ACHN (cell line): ENCODE measurements at regions not wholly inside any gene's neighbourhood (a gene's known extent, or its start where the extent isn't known, plus 50 kb on each side); places are given as distances from the start of the nearest gene placed in this dataset.

Experiments
- DNase-seq: peaks from one replicate; pipeline ENCODE4 v3.0.0-alpha.2; 2015
- in situ Hi-C: cut with HindIII; loops from 2 replicates; pipeline ENCODE4 v1.10.0; 2017; ENCODE audit warnings: low sequenced_read_pairs, low pct_ligation_motif_present, low pct_unique_long_range_greater_than_20kb

DNA sequence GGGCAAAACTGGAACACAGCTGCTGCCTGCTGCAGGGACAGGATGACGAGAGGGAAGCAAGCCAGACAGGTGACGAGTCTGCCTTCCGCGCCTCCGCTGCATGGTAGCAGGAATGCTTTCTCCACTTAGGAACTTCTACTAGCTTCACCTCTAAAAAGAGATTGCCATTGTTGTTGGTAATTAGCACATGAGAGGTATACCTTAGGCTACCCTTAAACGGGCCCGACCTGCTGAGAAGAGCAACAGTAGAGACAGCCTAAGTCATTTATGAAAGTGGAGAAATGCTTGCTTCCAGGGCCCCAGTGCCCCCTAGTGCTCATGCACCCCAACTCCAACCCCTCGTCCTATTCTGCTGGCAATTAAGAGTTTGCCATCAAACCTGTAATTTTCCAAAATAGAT lies 96.9 kb upstream of the AKT3 start:
- in situ Hi-C loops, result no loop called here
- peak; percentile 64 for DNase-seq

DNA sequence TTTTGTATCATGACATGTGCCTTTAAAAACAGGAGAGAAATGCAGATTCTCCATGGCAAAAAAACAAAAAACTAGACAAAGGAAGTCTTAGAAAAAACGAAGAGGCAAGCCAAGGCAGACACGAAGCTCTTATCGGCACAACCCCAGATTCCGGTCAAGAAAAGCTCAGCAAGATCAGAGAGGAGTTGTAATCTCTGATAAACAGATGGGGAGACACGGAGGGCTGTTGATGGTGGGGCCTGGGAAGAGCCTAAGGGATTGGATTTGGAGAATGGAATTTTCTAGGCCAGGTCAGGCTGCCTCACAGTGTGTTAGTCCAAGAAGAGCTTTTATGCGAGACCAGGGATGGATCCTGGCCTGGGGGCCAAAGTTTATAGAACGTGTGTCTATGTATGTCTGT lies 96.2 kb upstream of the AKT3 start:
- in situ Hi-C loops, result no loop called here
- no peak for DNase-seq

DNA sequence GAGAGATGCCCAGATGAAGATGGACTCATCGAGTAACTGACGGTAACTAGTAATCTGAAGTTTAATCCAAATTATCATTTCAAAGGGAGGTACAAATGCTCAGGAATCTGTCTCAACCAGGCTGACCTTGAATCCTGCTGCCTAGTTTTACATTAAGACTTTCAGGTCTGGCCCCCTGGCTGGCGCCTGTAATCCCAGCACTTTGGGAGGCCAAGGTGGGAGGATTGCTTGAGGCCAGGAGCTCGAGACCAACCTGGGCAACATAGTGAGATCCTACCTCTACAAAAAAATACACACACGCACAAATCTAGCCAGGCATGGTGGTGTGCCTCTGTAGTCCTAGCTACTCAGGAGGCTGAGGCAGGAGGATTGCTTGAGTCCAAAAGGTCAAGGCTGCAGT lies 95.7 kb upstream of the AKT3 start:
- no peak for DNase-seq
- in situ Hi-C loops, result no loop called here

DNA sequence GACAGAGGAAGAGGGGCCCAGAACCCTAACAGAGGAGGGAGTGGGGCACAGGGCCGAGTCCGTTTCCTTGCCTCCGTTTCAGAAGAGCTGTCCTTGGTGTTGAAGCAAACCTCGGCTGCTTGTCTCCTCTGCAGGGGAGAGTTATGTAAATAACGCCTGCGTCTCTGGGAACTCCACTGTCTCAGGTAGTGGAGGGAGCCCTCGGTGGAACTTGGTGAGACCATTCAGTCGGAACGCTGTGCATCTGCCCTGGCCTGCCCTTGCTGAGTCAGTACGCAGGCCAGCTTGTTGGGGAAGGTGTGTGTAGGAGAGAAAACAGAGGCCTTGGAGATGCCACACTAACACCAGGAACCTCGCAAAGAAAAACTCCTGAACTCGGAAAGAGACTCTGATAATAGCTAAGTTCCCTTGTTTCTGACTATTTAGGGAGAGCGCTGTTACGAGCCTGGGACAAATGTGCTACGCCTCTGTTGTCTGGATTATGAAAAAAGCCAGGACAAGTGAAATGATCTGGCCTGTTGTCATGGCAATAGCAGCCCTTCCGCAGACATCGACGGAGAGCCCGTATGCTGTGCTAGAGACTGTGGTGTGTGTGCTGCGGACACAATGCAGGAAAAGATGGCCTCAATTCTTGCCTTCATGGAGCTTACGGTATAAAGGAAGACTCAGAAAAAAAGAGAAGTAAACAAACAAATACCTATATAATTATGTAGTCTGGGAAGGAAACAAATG lies 94.6 kb upstream of the AKT3 start:
- peak; percentile 96 for DNase-seq
- in situ Hi-C loops, result no loop called here

DNA sequence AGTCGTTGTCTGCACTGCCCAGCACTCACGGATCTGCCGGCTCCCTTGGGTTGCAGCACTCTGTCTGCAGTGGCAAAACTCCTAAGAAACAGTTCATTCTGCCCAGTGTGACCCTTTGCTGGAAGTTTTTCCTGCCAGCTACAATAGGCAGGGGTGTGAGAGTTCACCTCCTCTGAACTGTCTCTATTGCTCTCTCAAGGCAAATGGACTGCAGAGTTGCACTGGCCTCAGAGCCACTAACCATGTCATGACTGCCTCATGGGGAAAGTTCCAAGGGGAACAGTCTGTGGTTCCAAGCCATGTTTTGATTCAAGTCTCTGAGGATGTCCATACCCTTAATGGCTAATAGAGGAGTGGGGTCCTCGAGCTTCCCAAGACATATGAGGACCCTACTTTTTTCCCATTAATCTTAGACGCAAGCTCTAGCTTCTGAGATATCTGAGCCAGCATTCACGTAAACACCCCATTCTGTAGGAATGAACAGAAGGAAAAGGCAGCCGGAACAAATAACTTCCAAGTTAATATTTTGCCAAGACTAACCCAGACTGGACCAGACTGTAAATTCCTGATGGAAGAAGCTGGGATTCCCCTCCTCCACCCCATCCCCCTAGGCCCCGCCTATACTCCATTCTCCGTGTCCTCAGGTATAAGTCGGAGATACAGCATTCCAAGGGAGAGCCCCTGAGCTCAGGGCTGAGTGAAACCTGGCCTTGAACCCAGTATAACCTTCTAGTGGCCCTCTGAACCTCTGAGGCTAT lies 93.8 kb upstream of the AKT3 start:
- in situ Hi-C loops, result no loop called here
- DNase-seq, result peak; percentile 94

DNA sequence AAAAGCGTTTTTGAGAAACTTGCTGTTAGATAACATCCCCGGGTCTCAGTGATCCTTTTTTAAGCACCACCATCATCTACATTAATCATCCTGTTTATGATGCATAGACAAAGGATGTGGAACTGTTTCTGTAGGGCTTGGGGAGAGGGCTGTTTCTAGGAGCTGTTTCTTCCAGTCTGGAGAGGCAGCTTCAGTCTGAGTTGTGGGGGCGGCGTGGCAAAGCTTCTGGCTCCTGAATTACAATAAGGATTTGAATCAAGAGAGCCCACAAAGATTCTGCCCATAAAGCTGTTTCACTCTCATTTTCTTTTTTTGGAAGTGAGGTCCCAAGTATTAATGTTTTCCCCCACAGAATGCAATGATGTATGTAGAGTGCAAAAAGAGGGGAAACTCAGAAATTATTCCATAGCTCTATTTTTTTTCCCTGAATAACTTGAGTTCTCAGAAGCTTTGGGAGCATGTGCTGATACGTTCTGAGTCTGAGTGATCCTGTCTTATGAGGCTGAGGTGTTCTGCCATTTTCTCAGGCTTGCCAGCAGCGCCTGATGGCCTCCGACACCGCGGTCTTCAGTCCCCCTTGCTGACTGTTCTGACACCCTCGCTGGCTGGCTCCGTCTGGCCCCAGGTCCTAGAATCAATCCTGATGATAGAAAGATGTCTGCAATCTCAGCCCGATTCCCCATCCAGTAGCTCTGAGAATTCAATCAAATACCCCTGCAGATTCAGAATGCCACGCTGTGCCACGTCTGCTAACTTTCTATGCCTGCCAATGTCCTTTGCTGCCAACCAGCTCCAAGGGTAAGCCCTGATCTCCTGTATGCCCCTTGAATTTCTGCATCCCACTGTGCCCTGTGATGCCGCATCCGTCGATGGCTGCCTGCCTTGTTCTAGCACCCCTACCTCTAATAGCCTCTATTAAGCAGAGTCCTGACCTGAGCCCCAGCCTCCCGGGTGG lies 92.4 kb upstream of the AKT3 start:
- in situ Hi-C loops, result no loop called here
- DNase-seq, result no peak

DNA sequence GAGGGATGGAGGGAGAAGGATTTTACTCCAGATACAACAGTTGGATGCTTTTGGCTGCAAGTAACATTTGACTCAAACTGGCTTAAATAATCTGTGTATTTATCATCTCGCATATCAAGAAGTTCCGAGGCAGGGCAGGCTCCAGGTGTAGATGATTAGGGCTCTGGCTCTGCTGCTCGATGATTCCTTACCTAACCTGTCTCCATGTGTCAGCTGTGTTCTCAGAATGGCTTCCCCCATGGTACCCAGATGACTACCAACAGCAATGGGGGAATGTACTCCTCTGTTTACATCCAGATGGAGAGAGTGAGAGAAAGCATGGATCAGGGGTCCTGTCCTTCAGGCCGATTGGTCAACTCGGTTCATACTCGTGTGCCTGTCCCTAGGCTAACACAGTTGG lies 90.4 kb upstream of the AKT3 start:
- in situ Hi-C loops, result no loop called here
- DNase-seq, result no peak

DNA sequence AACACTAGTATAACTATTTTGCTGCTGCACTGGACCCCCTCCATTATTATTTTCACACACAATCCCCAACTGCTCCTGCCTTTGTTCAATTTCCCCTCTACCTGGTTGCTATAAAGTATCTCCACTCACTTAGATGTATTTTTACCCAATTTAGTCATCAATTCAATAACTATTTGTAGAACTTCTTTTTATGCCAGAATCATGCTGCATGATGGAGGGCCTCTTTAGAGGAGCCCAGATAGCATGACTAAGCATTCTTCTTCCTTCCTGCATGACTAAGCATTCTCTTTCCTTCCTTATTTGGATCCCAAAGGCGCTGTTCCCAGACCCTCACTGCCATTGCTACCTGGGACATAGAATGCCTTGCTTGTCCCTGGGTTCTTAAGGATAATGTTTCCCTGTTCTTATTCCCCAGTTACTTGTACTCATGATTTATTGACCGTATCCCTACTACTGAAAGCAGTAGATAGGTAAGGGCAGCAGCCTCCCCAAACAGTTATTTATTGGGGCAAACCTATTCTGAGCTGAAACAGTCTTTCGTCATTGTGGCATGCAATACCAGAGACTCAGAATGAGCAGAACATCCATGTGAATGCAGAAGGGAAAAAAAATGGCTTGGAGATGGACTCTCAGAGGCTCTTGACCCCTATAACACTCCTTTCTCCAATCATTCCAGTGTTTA lies 89.3 kb upstream of the AKT3 start:
- DNase-seq, result peak; percentile 46
- in situ Hi-C loops, result no loop called here

DNA sequence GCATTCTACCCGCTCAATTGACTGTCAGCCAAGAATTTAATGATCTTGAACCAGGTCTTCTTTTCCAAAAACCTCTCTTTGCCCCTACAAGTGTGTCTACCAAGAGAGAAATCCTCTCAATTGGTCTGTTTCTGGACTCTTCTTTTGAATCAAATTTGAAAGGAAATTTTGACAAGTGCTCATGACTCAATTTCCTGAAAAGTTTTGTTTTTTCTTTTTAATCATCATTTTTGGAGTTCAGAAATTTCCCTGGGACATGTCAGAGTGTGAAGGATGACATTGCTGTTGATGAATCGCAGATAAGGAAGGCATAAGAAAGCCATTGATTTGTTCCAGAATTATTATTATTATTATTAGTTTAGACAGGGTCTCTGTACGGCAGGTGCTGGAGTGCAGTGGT lies 88.2 kb upstream of the AKT3 start:
- no peak for DNase-seq
- in situ Hi-C loops, result no loop called here

DNA sequence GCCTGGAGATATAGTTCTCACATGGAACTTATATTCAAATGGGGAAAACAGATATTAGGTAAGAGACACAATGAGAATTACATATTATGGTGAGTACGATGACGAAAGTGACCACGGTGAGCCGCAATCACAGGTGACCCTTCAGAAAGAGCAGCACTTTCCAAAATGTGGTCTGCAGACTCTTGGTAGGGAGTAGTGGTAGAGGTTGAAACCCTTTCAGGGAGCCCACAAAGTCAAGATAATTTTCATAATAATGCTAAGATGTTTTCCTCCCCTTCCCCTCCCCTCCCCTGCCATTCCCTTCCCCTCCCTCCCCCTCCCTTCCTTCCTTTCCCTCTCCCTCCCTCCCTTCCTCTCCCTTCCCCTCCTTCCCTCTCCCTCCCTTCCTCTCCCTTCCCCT lies 83.5 kb upstream of the AKT3 start:
- no peak for DNase-seq
- in situ Hi-C loops, result no loop called here

DNA sequence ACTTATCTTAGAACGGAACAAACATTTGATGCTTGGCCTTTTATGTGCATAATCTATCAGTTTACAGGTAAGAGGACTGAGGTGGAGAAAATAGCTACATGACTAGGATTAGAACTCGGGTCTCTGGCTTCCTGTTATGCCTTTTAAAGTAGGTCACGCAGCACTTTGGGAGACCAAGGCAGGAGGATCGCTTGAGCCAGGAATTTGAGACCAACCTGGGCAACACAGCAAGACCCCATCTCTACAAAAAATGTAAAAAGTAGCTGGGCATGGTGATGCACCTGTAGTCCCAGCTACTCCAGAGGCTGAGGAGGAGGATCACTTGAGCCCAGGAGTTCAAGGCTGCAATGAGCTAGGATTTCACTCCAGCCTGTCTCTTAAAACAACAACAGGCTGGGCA lies 81.9 kb upstream of the AKT3 start:
- no peak for DNase-seq
- in situ Hi-C loops, result no loop called here

DNA sequence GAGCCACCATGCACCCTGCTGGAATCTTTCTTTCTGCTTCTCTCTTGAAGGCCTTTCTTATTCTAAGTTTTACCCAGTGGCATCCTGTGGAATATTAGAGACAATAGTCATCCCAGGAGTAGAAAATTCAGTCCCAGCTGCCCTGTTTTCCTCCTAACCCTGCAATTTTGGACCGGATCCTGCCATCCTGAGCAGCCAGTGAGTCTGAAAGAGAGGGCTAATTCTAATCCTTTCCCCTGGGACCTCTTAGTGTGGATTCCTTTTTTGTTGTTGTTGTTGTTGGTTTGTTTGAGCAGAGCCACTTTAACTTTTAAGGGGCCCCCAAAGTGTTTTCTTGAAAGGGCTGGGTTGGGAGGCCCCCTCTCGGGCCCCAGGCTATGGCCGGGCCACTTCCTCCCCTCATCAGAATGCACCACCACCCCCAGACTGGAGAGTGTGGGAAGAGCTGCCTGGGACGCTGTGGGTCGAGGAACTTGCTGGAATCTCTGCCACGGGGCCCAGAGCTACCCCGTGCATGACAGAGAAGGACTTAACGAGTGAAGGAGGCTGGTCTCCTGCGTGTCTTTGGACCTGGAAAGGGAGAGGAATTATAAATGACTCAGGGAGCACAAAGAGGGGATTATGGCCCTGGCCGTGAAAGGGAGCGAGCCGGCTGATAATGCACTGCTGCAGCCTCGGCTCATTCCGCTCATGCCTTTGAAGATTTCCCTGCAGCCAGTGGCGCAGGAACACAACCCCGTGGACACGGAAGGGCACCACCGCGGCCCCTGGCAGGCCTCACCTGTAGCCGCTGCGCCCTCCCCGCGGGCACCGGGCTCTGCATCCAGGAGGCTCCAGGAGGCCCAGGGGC lies 81.0 kb upstream of the AKT3 start:
- DNase-seq, result no peak
- in situ Hi-C loops, result no loop called here

DNA sequence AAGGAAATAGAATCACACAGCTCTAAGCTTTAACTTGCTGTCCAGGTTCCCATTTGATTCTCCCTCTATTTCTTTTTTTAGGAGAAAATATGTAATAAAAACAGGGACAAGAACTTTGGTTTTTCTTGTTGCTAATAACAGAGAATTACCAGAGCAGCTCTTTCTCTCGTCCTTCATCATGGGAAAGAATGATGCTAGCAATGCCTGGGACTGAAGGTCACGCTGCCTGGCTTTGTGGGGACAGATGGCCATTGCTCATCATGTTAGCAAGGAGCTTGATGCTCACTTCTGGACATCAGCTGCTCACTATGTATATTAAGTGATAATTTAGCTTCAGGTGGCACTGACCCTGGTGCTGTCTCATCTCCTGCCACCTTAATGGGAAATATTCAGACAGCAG lies 77.3 kb upstream of the AKT3 start:
- in situ Hi-C loops, result no loop called here
- no peak for DNase-seq

DNA sequence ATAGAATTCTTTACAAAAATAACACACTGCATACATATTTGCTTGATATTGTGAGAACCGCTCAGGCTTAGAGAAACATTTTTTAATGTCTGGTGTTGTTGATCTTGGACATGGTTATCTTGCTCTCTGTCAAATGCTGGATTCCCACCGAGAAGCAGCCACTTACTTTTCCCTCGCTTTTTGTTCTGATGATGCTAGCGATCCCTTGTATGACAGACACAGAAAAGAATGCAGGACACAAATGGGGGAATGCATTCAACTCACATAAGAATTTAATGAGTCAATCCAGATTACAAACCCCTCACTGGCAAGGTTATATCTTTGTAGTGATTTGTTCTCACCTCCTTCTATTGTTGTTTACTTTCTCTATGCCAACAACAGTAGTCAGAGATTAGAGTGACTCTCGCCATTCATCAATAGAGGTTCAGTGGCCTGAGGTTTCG lies 76.8 kb upstream of the AKT3 start:
- in situ Hi-C loops, result no loop called here
- peak; percentile 97 for DNase-seq

DNA sequence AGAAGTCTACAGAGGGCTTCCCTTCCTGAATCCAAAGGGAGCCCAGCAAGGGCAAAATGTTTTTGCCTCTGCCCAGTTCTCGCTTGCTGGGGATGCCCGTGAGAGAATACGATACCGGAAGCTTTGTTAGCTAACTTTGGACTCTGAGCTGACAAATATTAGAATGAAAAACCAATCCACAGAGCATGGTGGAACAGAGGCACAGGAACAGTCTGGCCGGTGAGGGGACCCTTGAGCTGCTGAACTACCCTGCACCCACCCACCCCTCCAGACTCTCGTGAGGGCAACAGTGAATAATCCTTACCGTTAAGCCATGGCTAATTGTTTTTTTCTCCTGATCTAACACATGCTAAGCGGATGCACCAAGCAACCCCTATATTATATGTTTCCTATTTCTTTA lies 76.3 kb upstream of the AKT3 start:
- in situ Hi-C loops, result no loop called here
- no peak for DNase-seq

DNA sequence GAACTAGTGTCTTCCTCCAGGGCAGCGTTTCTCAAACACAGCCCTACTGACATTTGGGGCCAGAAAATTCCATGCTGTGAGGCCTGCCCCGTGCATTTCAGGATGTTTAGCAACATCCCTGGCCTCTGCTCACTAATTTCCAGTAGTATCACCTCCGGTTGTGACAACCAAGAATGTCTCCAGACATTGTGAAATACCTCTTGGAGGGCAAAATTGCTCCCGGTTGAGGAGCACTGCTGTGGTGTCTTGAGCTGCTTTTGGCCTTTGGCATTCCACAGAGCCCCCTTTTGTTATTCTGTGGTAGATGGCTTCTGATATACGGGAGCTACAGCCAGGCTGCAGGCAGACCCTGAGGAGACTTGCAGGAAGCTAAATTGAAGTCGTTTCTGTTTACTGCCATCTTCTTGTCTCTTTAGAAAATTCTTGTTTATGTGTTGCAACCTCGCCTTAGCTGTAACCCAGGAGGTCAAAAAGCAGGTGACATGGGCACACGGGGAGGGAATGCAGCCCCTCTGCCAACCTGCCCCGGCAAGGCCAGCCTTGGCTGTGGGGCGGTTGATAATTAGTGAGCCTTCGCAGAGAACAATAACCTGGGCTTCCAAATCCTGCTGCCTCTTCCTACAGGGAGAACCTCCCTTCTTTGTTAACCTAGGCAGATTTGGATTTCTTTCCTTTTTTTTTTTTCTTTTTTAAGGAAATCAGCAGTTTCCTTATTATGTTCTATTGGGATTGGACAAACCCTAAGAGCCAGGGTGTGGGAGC lies 74.7 kb upstream of the AKT3 start:
- in situ Hi-C loops, result no loop called here
- DNase-seq, result no peak

DNA sequence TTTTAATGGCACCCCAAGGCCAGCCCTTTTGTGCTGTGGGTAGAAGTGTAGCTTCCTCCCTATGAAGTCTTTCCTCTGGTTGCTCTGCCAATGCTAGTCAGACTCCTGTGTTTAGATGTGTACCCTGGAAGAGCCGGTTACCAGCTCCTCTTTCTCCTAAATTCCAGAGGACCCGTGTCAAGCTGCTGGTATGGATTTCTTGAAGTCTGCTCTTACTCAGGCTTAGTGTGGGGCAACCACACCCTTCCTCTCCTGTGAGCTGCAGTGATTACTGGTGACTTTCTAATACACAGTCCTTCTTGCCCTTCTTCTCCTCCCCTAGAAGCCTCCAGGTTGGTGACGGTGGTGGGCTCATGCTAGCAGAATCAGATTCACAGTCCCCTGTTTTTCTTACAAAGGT lies 74.1 kb upstream of the AKT3 start:
- in situ Hi-C loops, result no loop called here
- DNase-seq, result no peak
